ENCODE measurements at regions not wholly inside any gene's neighbourhood (a gene's known extent, or its start where the extent isn't known, plus 50 kb on each side); places are given as distances from the start of the nearest gene placed in this dataset.
"Not testable (repeated sequence)": the region's sequence is repeated elsewhere in the genome, so short reads cannot be mapped to it uniquely, and the experiment has no call there.

- not testable (repeated sequence) for H3K4me3 Mint-ChIP-seq, H3K4me1 Mint-ChIP-seq, H3K27me3 Mint-ChIP-seq, H3K27ac Mint-ChIP-seq, H3K36me3 Mint-ChIP-seq
- H3K9me3 Mint-ChIP-seq: peaks cover 13% of the 10 kb centered on the region
Observed at GRCh38 chr2:138315619-138316018, 186.0 kb upstream of the SPOPL start.

GRCh38 chr2:138319616-138320015, 182.0 kb upstream of the SPOPL start:
- Mint-ChIP-seq H3K4me1 (no peaks in the 10 kb centered on the region), H3K9me3 (peaks cover 8% of the 10 kb centered on the region), H3K27ac (no peak overlapping the region), H3K36me3 (no peaks in the 10 kb centered on the region), H3K27me3 (no peaks in the 10 kb centered on the region), H3K4me3 (no peak overlapping the region)

- H3K36me3 Mint-ChIP-seq: no peaks in the 10 kb centered on the region
- no peaks in the 10 kb centered on the region for H3K4me1 Mint-ChIP-seq
- no peaks in the 10 kb centered on the region for H3K9me3 Mint-ChIP-seq
- no peak overlapping the region for H3K4me3 Mint-ChIP-seq
- no peaks in the 10 kb centered on the region for H3K27me3 Mint-ChIP-seq
- H3K27ac Mint-ChIP-seq: no peak overlapping the region
Observed at GRCh38 chr2:138321458-138321857, 180.1 kb upstream of the SPOPL start.

GRCh38 chr2:138323382-138324067, 178.0 kb upstream of the SPOPL start:
- Mint-ChIP-seq H3K4me1 (no peaks in the 10 kb centered on the region), H3K27me3 (no peaks in the 10 kb centered on the region), H3K27ac (no peak overlapping the region), H3K4me3 (no peak overlapping the region), H3K9me3 (no peaks in the 10 kb centered on the region), H3K36me3 (no peaks in the 10 kb centered on the region)

GRCh38 chr2:138324068-138324771, 177.3 kb upstream of the SPOPL start:
- Mint-ChIP-seq H3K27me3 (no peaks in the 10 kb centered on the region), H3K4me1 (no peaks in the 10 kb centered on the region), H3K36me3 (no peaks in the 10 kb centered on the region), H3K27ac (no peak overlapping the region), H3K4me3 (no peak overlapping the region), H3K9me3 (no peaks in the 10 kb centered on the region)

GRCh38 chr2:138327967-138328366, 173.6 kb upstream of the SPOPL start:
- Mint-ChIP-seq H3K27ac (no peak overlapping the region), H3K4me1 (no peaks in the 10 kb centered on the region), H3K36me3 (no peaks in the 10 kb centered on the region), H3K9me3 (no peaks in the 10 kb centered on the region), H3K4me3 (no peak overlapping the region), H3K27me3 (no peaks in the 10 kb centered on the region)

GRCh38 chr2:138329162-138329561, 172.4 kb upstream of the SPOPL start:
- no peaks in the 10 kb centered on the region for H3K27me3 Mint-ChIP-seq
- no peak overlapping the region for H3K27ac Mint-ChIP-seq
- H3K36me3 Mint-ChIP-seq: no peaks in the 10 kb centered on the region
- H3K9me3 Mint-ChIP-seq: no peaks in the 10 kb centered on the region
- no peaks in the 10 kb centered on the region for H3K4me1 Mint-ChIP-seq
- H3K4me3 Mint-ChIP-seq: no peak overlapping the region

GRCh38 chr2:138329591-138329990, 172.0 kb upstream of the SPOPL start:
- Mint-ChIP-seq H3K4me1 (no peaks in the 10 kb centered on the region), H3K36me3 (no peaks in the 10 kb centered on the region), H3K27ac (no peak overlapping the region), H3K27me3 (no peaks in the 10 kb centered on the region), H3K9me3 (no peaks in the 10 kb centered on the region), H3K4me3 (no peak overlapping the region)

- no peak overlapping the region for H3K27ac Mint-ChIP-seq
- H3K27me3 Mint-ChIP-seq: no peaks in the 10 kb centered on the region
- no peaks in the 10 kb centered on the region for H3K4me1 Mint-ChIP-seq
- H3K4me3 Mint-ChIP-seq: no peak overlapping the region
- H3K9me3 Mint-ChIP-seq: no peaks in the 10 kb centered on the region
- H3K36me3 Mint-ChIP-seq: no peaks in the 10 kb centered on the region
Observed at GRCh38 chr2:138333121-138333520, 168.4 kb upstream of the SPOPL start.

GRCh38 chr2:138333677-138334076, 167.9 kb upstream of the SPOPL start:
- Mint-ChIP-seq H3K4me3 (no peak overlapping the region), H3K4me1 (no peaks in the 10 kb centered on the region), H3K9me3 (no peaks in the 10 kb centered on the region), H3K36me3 (no peaks in the 10 kb centered on the region), H3K27me3 (no peaks in the 10 kb centered on the region), H3K27ac (no peak overlapping the region)

- no peaks in the 10 kb centered on the region for H3K27me3 Mint-ChIP-seq
- no peaks in the 10 kb centered on the region for H3K36me3 Mint-ChIP-seq
- H3K27ac Mint-ChIP-seq: no peak overlapping the region
- no peaks in the 10 kb centered on the region for H3K4me1 Mint-ChIP-seq
- H3K4me3 Mint-ChIP-seq: no peak overlapping the region
- no peaks in the 10 kb centered on the region for H3K9me3 Mint-ChIP-seq
Observed at GRCh38 chr2:138334323-138334722, 167.2 kb upstream of the SPOPL start.

- no peak overlapping the region for H3K4me3 Mint-ChIP-seq
- H3K36me3 Mint-ChIP-seq: no peaks in the 10 kb centered on the region
- H3K4me1 Mint-ChIP-seq: no peaks in the 10 kb centered on the region
- H3K9me3 Mint-ChIP-seq: no peaks in the 10 kb centered on the region
- H3K27ac Mint-ChIP-seq: no peak overlapping the region
- H3K27me3 Mint-ChIP-seq: no peaks in the 10 kb centered on the region
Observed at GRCh38 chr2:138335036-138335435, 166.5 kb upstream of the SPOPL start.

- Mint-ChIP-seq H3K9me3 (no peaks in the 10 kb centered on the region), H3K27ac (no peak overlapping the region), H3K36me3 (no peaks in the 10 kb centered on the region), H3K4me3 (no peak overlapping the region), H3K27me3 (no peaks in the 10 kb centered on the region), H3K4me1 (no peaks in the 10 kb centered on the region)
Observed at GRCh38 chr2:138336146-138336545, 165.4 kb upstream of the SPOPL start.

- H3K9me3 Mint-ChIP-seq: no peaks in the 10 kb centered on the region
- no peaks in the 10 kb centered on the region for H3K4me1 Mint-ChIP-seq
- no peak overlapping the region for H3K27ac Mint-ChIP-seq
- H3K36me3 Mint-ChIP-seq: no peaks in the 10 kb centered on the region
- H3K4me3 Mint-ChIP-seq: no peak overlapping the region
- H3K27me3 Mint-ChIP-seq: peaks cover 2% of the 10 kb centered on the region
Observed at GRCh38 chr2:138355244-138355643, 146.3 kb upstream of the SPOPL start.

- Mint-ChIP-seq H3K4me3 (no peak overlapping the region), H3K36me3 (no peaks in the 10 kb centered on the region), H3K4me1 (no peaks in the 10 kb centered on the region), H3K27me3 (peaks cover 2% of the 10 kb centered on the region), H3K27ac (no peak overlapping the region), H3K9me3 (no peaks in the 10 kb centered on the region)
Observed at GRCh38 chr2:138356178-138356577, 145.4 kb upstream of the SPOPL start.

GRCh38 chr2:138359532-138359931, 142.0 kb upstream of the SPOPL start:
- Mint-ChIP-seq H3K9me3 (no peaks in the 10 kb centered on the region), H3K27ac (no peak overlapping the region), H3K4me3 (no peak overlapping the region), H3K4me1 (no peaks in the 10 kb centered on the region), H3K27me3 (peaks cover 2% of the 10 kb centered on the region), H3K36me3 (no peaks in the 10 kb centered on the region)
